Smooth muscle cell (in vitro differentiated cells): ENCODE measurements at regions not wholly inside any gene's neighbourhood (a gene's known extent, or its start where the extent isn't known, plus 50 kb on each side); places are given as distances from the start of the nearest gene placed in this dataset.

ENCODE experiments used
- DNase-seq: peaks from one replicate; lab custom pipeline; 2025; ENCODE audit not compliant: unreplicated experiment; lab: John Stamatoyannopoulos, UW
- H2AFZ ChIP-seq: fragments of 200-600 bp; sonication (generic); 2 replicates; pipeline ENCODE4 v1.6.0; 2016; ENCODE audit warnings: antibody characterized with exemption, low read depth, mild to moderate bottlenecking
- H3F3A ChIP-seq: fragments of 200-600 bp; sonication (generic); 2 replicates; pipeline ENCODE4 v1.6.0; 2017; ENCODE audit warnings: antibody characterized with exemption, low read depth
- H3K27ac ChIP-seq: fragments of 200-600 bp; sonication (generic); 2 replicates; pipeline ENCODE4 v1.5.1; 2016; ENCODE audit warnings: low read depth, mild to moderate bottlenecking
- H3K27me3 ChIP-seq: fragments of 200-600 bp; sonication (generic); 2 replicates; pipeline ENCODE4 v1.6.1; 2016; ENCODE audit warnings: low read depth, mild to moderate bottlenecking
- H3K36me3 ChIP-seq: fragments of 200-600 bp; sonication (generic); 2 replicates; pipeline ENCODE4 v1.5.1; 2016; ENCODE audit warnings: low read depth
- H3K4me1 ChIP-seq: fragments of 200-600 bp; sonication (generic); 2 replicates; pipeline ENCODE4 v1.5.1; 2016; ENCODE audit warnings: low read depth
- H3K4me2 ChIP-seq: fragments of 200-600 bp; sonication (generic); 2 replicates; pipeline ENCODE4 v1.6.0; 2016; ENCODE audit warnings: mild to moderate bottlenecking
- H3K4me3 ChIP-seq: fragments of 200-600 bp; sonication (generic); 2 replicates; pipeline ENCODE4 v1.5.1; 2016; ENCODE audit warnings: mild to moderate bottlenecking
- H3K79me2 ChIP-seq: fragments of 200-600 bp; sonication (generic); 2 replicates; pipeline ENCODE4 v1.6.0; 2016; ENCODE audit warnings: low read depth, mild to moderate bottlenecking
- H3K9ac ChIP-seq: fragments of 200-600 bp; sonication (generic); 2 replicates; pipeline ENCODE4 v1.6.0; 2016; ENCODE audit warnings: low read depth
- H3K9me3 ChIP-seq: fragments of 200-600 bp; sonication (generic); replicated peaks from 2 replicates; pipeline ENCODE4 v1.5.1; 2016; ENCODE audit warnings: low read depth
- H4K20me1 ChIP-seq: fragments of 200-600 bp; sonication (generic); 2 replicates; pipeline ENCODE4 v1.6.0; 2016; ENCODE audit warnings: low read depth
- CTCF ChIP-seq: fragments of 200-600 bp; sonication (generic); IDR thresholded peaks from 2 replicates; pipeline ENCODE4 v1.5.1; 2017; ENCODE audit warnings: borderline replicate concordance, mild to moderate bottlenecking, antibody characterized with exemption; ENCODE audit not compliant: insufficient read depth, poor library complexity, severe bottlenecking
- WGBS: methylation state at CpG from one replicate; pipeline ENCODE4 v1.1.7; 2016; ENCODE audit warnings: low lambda C conversion rate; 5-methylcytosine and 5-hydroxymethylcytosine counted together

DNA sequence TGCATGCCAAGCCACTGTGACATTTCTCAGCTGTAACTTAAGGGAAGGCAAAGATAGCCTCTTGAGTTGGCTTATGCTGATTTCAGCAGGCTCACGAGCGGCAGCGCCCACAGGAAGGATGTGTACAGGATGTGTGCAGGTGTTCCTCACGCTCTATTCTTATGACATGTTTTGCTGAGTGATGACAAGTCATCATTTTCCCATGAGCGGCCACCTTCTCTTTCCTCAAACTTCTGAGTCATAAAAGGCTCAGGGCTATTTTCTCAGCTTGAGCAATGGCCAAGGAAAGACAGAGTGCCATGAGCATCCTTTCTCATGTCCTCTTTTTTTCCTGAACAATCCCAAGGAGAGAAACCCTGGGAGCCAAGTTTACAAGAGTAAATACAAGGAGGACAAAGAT is 365.9 kb downstream of the PLK2 start:
- Histone ChIP-seq H3K79me2 (no peaks in the 10 kb centered on the region), H3K36me3 (no peaks in the 10 kb centered on the region), H3K9ac (no peak overlapping the region), H4K20me1 (no peaks in the 10 kb centered on the region), H3K27ac (no peak overlapping the region), H2AFZ (no peak overlapping the region), H3K4me1 (no peaks in the 10 kb centered on the region), H3K27me3 (no peaks in the 10 kb centered on the region), H3F3A (no peaks in the 10 kb centered on the region), H3K9me3 (no peaks in the 10 kb centered on the region), H3K4me2 (no peak overlapping the region), H3K4me3 (no peak overlapping the region)
- TF ChIP-seq CTCF, result no peak
- no peak for DNase-seq
- WGBS, result 80% methylated on average over 5 of the region's 5 CpGs

GRCh38 chr5:58090704-58091103 is 369.2 kb downstream of the PLK2 start:
- no peak for TF ChIP-seq CTCF

DNA sequence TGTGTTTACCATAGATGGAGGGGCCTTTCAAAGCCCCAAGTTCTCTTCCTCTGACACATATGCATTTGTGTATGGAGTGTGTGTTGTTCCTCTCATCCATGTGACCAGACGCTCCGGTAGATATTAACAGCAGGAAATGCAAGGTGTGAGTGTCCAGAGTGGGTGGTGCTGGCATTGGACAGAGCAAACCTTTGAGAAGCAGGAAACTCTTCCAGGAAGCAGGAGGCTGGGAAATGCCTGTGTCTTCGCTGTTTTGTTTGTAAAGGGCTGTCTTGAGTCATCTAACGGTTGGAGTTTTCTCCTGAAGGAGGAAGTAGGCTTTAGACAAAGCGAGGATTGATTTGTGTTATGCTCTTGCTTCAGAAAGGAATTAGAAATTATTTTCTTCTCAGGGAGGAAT is 370.9 kb downstream of the PLK2 start:
- no peak for TF ChIP-seq CTCF
- WGBS, result 81% methylated on average over 5 of the region's 5 CpGs
- no peaks in the 10 kb centered on the region for H3F3A ChIP-seq

More at GRCh38 chr5:58090704-58091103, 369.2 kb downstream of the PLK2 start:
- Histone ChIP-seq H3K4me3 (no peak overlapping the region), H3K9me3 (no peaks in the 10 kb centered on the region), H3F3A (no peaks in the 10 kb centered on the region), H3K27me3 (no peaks in the 10 kb centered on the region), H3K4me1 (no peaks in the 10 kb centered on the region), H3K27ac (no peak overlapping the region), H4K20me1 (no peaks in the 10 kb centered on the region), H3K9ac (no peak overlapping the region), H3K79me2 (no peaks in the 10 kb centered on the region), H3K4me2 (no peak overlapping the region), H3K36me3 (no peaks in the 10 kb centered on the region), H2AFZ (no peak overlapping the region)
- DNase-seq, result no peak
- WGBS, result 77% methylated on average over 4 of the region's 4 CpGs

GRCh38 chr5:58087905-58088304 is 372.0 kb downstream of the PLK2 start:
- Histone ChIP-seq H3K79me2 (no peaks in the 10 kb centered on the region), H4K20me1 (no peaks in the 10 kb centered on the region), H3K4me1 (no peaks in the 10 kb centered on the region), H3K9ac (no peak overlapping the region), H2AFZ (no peak overlapping the region), H3K4me3 (no peak overlapping the region), H3K9me3 (no peaks in the 10 kb centered on the region), H3K36me3 (no peaks in the 10 kb centered on the region), H3K27me3 (no peaks in the 10 kb centered on the region), H3K27ac (no peak overlapping the region), H3F3A (no peaks in the 10 kb centered on the region), H3K4me2 (no peak overlapping the region)
- WGBS, result 82% methylated on average over 2 of the region's 2 CpGs
- no peak for DNase-seq
- TF ChIP-seq CTCF, result no peak

More for the DNA sequence above, 370.9 kb downstream of the PLK2 start:
- Histone ChIP-seq H3K4me1 (no peaks in the 10 kb centered on the region), H4K20me1 (no peaks in the 10 kb centered on the region), H3K27ac (no peak overlapping the region), H3K4me2 (no peak overlapping the region), H3K9ac (no peak overlapping the region), H3K27me3 (no peaks in the 10 kb centered on the region), H3K4me3 (no peak overlapping the region), H3K36me3 (no peaks in the 10 kb centered on the region), H2AFZ (no peak overlapping the region), H3K79me2 (no peaks in the 10 kb centered on the region), H3K9me3 (no peaks in the 10 kb centered on the region)
- no peak for DNase-seq
